HCT116 (cell line): ENCODE measurements at regions not wholly inside any gene's neighbourhood (a gene's known extent, or its start where the extent isn't known, plus 50 kb on each side); places are given as distances from the start of the nearest gene placed in this dataset.

Source experiments
- ATAC-seq: fragments of 200-7000 bp; cut with Tn5 transposase; 2 replicates; pipeline ENCODE4 v1.9.1; 2020; ENCODE audit warnings: mild to moderate bottlenecking, moderate library complexity
- BruUV-seq: library from RNA; stranded (reverse); fragments of 400-500 nt; replicated peaks from 2 replicates; lab custom pipeline; 2021; lab: Mats Ljungman, UMichigan
- CTCF ChIA-PET: fragments of 300-600 bp; sonication (Branson Sonifier 250); formaldehyde crosslinking; loops from one replicate; lab custom pipeline; 2021; ENCODE audit warnings: antibody characterized with exemption; lab: Charles Lee
- POLR2A ChIA-PET: fragments of 300-600, 350-600 bp; sonication (Branson Sonifier 250); formaldehyde crosslinking; loops from one replicate; lab custom pipeline; 2021; ENCODE audit warnings: antibody characterized with exemption; lab: Charles Lee
- RAD21 ChIA-PET, 2 experiments: fragments of 300-600 bp; sonication (Branson Sonifier 250); formaldehyde crosslinking; loops; one replicate each; lab custom pipeline; 2023; ENCODE audit warnings: low total read pairs in 2 of 2; ENCODE audit not compliant: uncharacterized antibody in 2 of 2, unreplicated experiment in 2 of 2, low non-redundant PET in 1 of 2; lab: Charles Lee
- DNase-seq: peaks from one replicate; pipeline ENCODE4 v3.0.0-alpha.2; 2010; ENCODE audit warnings: low read depth, low spot score
- H2AFZ ChIP-seq: fragments of 200-600 bp; shearing (Covaris generic), sonication (generic); 2 replicates; pipeline ENCODE4 v1.6.1; 2017; ENCODE audit warnings: low read depth, mixed run types, mixed read lengths, antibody characterized with exemption, low read length; ENCODE audit not compliant: poor library complexity, severe bottlenecking
- H3K27ac ChIP-seq: 2 replicates; pipeline ENCODE4 v1.5.1; 2012; ENCODE audit warnings: low read depth, low read length
- H3K27me3 ChIP-seq: fragments of 200-600 bp; sonication (generic); 2 replicates; pipeline ENCODE4 v1.6.1; 2016; ENCODE audit warnings: mixed run types, low read length, mixed read lengths; ENCODE audit not compliant: insufficient read depth
- H3K36me3 ChIP-seq, 2 experiments: fragments of 200-500 bp in 1 of 2; fragments of 200-600 bp in 1 of 2; sonication (Bioruptor generic) in 1 of 2; sonication (generic) in 1 of 2; 2 replicates each; pipeline versions ENCODE4 v1.5.1 to v1.6.1; 2014 to 2016; ENCODE audit warnings: low read length in 2 of 2, inconsistent platforms in 1 of 2, mixed read lengths in 1 of 2, mixed run types in 1 of 2; ENCODE audit not compliant: insufficient read depth in 2 of 2, control insufficient read depth in 1 of 2
- H3K4me1 ChIP-seq, 2 experiments: fragments of 200-600 bp in 1 of 2; sonication (generic) in 1 of 2; 2 replicates each; pipeline versions ENCODE4 v1.5.1 to v1.6.1; 2012 to 2017; ENCODE audit warnings: low read length in 2 of 2, inconsistent platforms in 1 of 2, mild to moderate bottlenecking in 1 of 2, mixed read lengths in 1 of 2, mixed run types in 1 of 2, moderate library complexity in 1 of 2; ENCODE audit not compliant: insufficient read depth in 2 of 2, control insufficient read depth in 1 of 2
- H3K4me2 ChIP-seq: fragments of 200-600 bp; sonication (generic); 2 replicates; pipeline ENCODE4 v1.6.1; 2017; ENCODE audit warnings: mixed run types, low read length, mixed read lengths
- H3K4me3 ChIP-seq, 2 experiments: fragments of 200-600 bp in 1 of 2; sonication (generic) in 1 of 2; replicated peaks in 1 of 2; 2 replicates each; pipeline ENCODE4 v1.5.1; 2011 to 2016; ENCODE audit warnings: low read length in 2 of 2, control low read depth in 1 of 2, low read depth in 1 of 2, mild to moderate bottlenecking in 1 of 2, mixed read lengths in 1 of 2, mixed run types in 1 of 2
- H3K79me2 ChIP-seq: fragments of 200-600 bp; sonication (generic); 2 replicates; pipeline ENCODE4 v1.6.1; 2017; ENCODE audit warnings: mild to moderate bottlenecking, mixed run types, low read length, moderate library complexity, mixed read lengths; ENCODE audit not compliant: insufficient read depth
- H3K9ac ChIP-seq: fragments of 200-600 bp; sonication (generic); 2 replicates; pipeline ENCODE4 v1.6.1; 2016; ENCODE audit warnings: low read length, mixed read lengths
- H3K9me2 ChIP-seq: fragments of 200-600 bp; sonication (generic), shearing (Covaris generic); 2 replicates; pipeline ENCODE4 v1.6.1; 2017; ENCODE audit warnings: mixed run types, mild to moderate bottlenecking, moderate library complexity; ENCODE audit not compliant: insufficient read depth
- H3K9me3 ChIP-seq, 2 experiments: fragments of 200-500 bp in 1 of 2; fragments of 200-600 bp in 1 of 2; sonication (Bioruptor generic) in 1 of 2; sonication (generic) in 1 of 2; 2 replicates each; pipeline ENCODE4 v1.6.1; 2014 to 2017; ENCODE audit warnings: low read length in 2 of 2, mixed read lengths in 2 of 2, inconsistent platforms in 1 of 2, low read depth in 1 of 2, mild to moderate bottlenecking in 1 of 2, mixed run types in 1 of 2, moderate library complexity in 1 of 2; ENCODE audit not compliant: control insufficient read depth in 1 of 2, insufficient read depth in 1 of 2
- H4K20me1 ChIP-seq: fragments of 200-600 bp; sonication (generic), shearing (Covaris generic); 2 replicates; pipeline ENCODE4 v1.6.1; 2017; ENCODE audit warnings: mixed run types, mild to moderate bottlenecking, moderate library complexity; ENCODE audit not compliant: insufficient read depth
- ATF3 ChIP-seq: IDR thresholded peaks from 2 replicates; pipeline ENCODE4 v1.6.1; 2012
- CBX3 ChIP-seq: IDR thresholded peaks from 2 replicates; pipeline ENCODE4 v1.6.1; 2012; ENCODE audit warnings: low read depth
- CEBPB ChIP-seq: IDR thresholded peaks from 2 replicates; pipeline ENCODE4 v1.6.1; 2012; ENCODE audit warnings: low read depth
- EZH2 ChIP-seq: fragments of 200-600 bp; sonication (generic); IDR thresholded peaks from 2 replicates; pipeline ENCODE4 v1.6.1; 2017; ENCODE audit warnings: antibody characterized with exemption, mixed run types
- EZH2phosphoT487 ChIP-seq: fragments of 200-600 bp; IDR thresholded peaks from 2 replicates; pipeline ENCODE4 v1.6.1; 2018; ENCODE audit warnings: antibody characterized with exemption, borderline replicate concordance
- FOSL1 ChIP-seq: IDR thresholded peaks from 2 replicates; pipeline ENCODE4 v1.6.1; 2012; ENCODE audit warnings: low read depth
- JUND ChIP-seq: IDR thresholded peaks from 2 replicates; pipeline ENCODE4 v1.6.1; 2012
- MAX ChIP-seq: IDR thresholded peaks from 2 replicates; pipeline ENCODE4 v1.6.1; 2012
- POLR2A ChIP-seq: IDR thresholded peaks from 2 replicates; pipeline ENCODE4 v1.7.0; 2011; ENCODE audit warnings: borderline replicate concordance; ENCODE audit not compliant: insufficient read depth, insufficient read length; ENCODE audit errors: extremely low read depth
- POLR2AphosphoS5 ChIP-seq: IDR thresholded peaks from 2 replicates; pipeline ENCODE4 v1.6.1; 2011; ENCODE audit warnings: mild to moderate bottlenecking, low read depth, low read length, moderate library complexity
- SIN3A ChIP-seq: IDR thresholded peaks from 2 replicates; pipeline ENCODE4 v1.6.1; 2012; ENCODE audit warnings: low read depth
- SP1 ChIP-seq: IDR thresholded peaks from 2 replicates; pipeline ENCODE4 v1.6.1; 2012; ENCODE audit warnings: low read depth
- YY1 ChIP-seq: IDR thresholded peaks from 2 replicates; pipeline ENCODE4 v1.6.1; 2011; ENCODE audit warnings: low read length, low read depth, moderate library complexity, mild to moderate bottlenecking; ENCODE audit not compliant: insufficient replicate concordance; ENCODE audit errors: extremely low read depth
- ZBTB33 ChIP-seq: IDR thresholded peaks from 2 replicates; pipeline ENCODE4 v1.6.1; 2011; ENCODE audit warnings: mild to moderate bottlenecking, low read length, moderate library complexity; ENCODE audit not compliant: insufficient replicate concordance; ENCODE audit errors: extremely low read depth
- intact Hi-C: fragments of 100-400 bp; cut with micrococcal nuclease; formaldehyde crosslinking; loops from 2 replicates; pipeline ENCODE4 v1.10.0; 2022

GRCh38 chr12:128168273-128168672 lies 98.7 kb upstream of the TMEM132C start:
- ChIA-PET RAD21 (no interaction called here), POLR2A (no interaction called here), CTCF (no interaction called here)
- H3K36me3 ChIP-seq = no peaks in the 10 kb centered on the region
- H3K27me3 ChIP-seq = no peaks in the 10 kb centered on the region
- H3K4me3 ChIP-seq = no peak overlapping the region
- H3K27ac ChIP-seq = no peak overlapping the region
- intact Hi-C loops = no loop called here
- no peaks in the 10 kb centered on the region for H4K20me1 ChIP-seq
- no peak overlapping the region for H2AFZ ChIP-seq
- H3K79me2 ChIP-seq = no peaks in the 10 kb centered on the region
- no TSS peak for BruUV-seq
- ATAC-seq = no peak
- no peaks in the 10 kb centered on the region for H3K4me1 ChIP-seq
- no peak for DNase-seq
- H3K4me2 ChIP-seq = no peak overlapping the region
- no peaks in the 10 kb centered on the region for H3K9me2 ChIP-seq
- H3K9me3 ChIP-seq = peaks cover 9 to 35% of the 10 kb centered on the region in 2 experiments; a peak in 2 of 4 replicates
- no peak overlapping the region for H3K9ac ChIP-seq
- TF ChIP-seq POLR2AphosphoS5 (no peak), EZH2 (no peak), JUND (no peak), CBX3 (no peak), SP1 (no peak), EZH2phosphoT487 (no peak), SIN3A (no peak), ATF3 (no peak), POLR2A (no peak), MAX (no peak), CEBPB (no peak), FOSL1 (no peak), ZBTB33 (no peak), YY1 (no peak)
